NCI-H2107 treated with DMSO at 0.1 percent for 48 hours (cell line): ENCODE measurements at regions not wholly inside any gene's neighbourhood (a gene's known extent, or its start where the extent isn't known, plus 50 kb on each side); places are given as distances from the start of the nearest gene placed in this dataset.
A peak's percentile ranks its signal among the peaks of the same experiment; 100 is the strongest.

Source experiments
- DNase-seq: peaks from one replicate; lab custom pipeline; 2025; ENCODE audit not compliant: unreplicated experiment; lab: John Stamatoyannopoulos, UW

DNA sequence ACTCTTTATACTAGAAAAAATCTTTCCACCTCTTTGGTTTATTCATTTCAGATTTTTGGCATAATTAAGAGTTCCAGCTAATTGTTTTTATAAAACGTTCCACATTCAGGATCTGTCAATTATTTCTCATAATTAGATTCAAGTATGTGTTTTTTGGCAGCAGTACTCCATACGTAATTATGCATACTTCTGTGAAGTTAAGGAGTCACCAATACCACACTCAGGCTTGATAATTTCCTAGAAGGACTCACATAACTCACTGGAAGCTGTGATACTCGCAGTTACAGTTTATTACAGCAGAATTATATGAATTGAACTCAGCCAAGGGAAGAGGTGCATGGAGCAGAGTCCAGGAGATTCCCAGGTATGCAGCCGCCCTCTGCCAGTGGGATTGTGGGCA is 290.5 kb upstream of the AKR1E2 start:
- DNase-seq: no peak

DNA sequence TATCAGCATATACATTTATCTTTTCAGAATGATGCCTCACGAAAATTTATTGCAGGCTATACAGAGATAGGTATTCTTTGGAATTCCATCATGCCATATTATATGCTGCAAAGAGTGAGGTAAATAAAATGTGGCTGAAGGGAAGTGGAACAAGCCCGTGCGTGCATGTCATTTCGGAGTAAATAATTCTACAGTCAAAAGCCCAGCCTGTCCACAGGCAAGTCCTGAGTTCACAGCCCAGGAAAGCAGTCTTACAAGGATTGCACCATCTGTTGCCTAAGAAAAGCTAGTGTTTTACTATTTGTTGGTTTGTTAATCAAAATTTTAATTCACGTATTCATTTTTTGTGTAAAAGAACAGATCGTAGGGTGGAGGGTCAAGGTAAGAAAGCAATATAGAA is 292.4 kb upstream of the AKR1E2 start:
- no peak for DNase-seq

DNA sequence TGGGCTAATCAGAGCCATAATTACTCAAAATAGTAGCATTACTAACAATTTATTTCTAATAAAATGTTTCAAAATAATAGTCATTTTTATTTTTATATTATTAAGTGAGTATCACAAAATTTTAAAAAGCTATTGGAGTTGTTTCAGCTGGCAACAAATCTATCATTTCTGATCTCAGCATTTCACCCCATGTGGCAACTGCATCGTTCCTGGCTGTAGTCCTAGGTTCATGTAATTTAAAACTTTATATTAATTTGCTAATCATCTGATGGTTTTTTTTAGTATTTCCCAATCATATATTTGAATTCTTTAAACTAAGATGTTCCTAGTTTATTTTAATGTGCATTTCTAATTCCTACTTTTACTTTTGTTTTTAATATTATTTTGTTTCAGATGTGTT is 293.0 kb upstream of the AKR1E2 start:
- DNase-seq: no peak

DNA sequence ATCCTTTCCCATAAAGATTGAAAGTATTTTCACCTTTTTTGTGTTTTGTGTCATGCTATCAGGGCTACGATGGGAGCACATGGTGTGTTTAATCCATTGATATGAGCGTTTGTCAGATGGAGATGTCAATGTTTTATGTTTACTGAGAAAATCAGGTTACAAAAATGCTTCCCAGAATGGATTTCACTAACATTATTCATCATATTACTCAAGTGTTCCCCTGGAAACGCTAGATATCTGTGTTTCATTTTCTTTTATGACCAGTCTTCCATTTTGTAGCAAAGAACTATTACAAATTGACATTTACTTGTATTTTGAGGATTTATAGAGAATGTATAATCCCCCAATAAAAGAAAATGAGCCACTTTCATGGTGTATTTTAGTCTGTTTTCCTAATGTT is 293.5 kb upstream of the AKR1E2 start:
- no peak for DNase-seq

DNA sequence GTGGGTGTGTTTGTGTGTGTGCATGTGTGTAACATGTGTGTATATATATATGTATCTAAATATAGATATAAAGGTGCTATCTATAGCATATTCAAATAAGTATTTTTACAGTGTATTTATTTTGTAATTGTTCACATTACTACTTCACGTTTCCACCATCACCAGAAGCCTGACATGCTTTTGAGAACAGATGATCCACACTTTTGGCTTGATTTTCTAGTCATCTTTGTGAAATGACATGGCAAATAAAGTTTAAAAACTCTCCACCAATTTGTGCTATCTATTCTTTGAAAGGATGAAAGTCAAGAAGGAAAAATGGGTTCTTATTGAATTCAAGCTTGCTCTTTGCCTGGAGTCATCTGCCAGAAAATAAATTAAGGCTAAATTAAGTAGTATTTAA is 294.0 kb upstream of the AKR1E2 start:
- no peak for DNase-seq

DNA sequence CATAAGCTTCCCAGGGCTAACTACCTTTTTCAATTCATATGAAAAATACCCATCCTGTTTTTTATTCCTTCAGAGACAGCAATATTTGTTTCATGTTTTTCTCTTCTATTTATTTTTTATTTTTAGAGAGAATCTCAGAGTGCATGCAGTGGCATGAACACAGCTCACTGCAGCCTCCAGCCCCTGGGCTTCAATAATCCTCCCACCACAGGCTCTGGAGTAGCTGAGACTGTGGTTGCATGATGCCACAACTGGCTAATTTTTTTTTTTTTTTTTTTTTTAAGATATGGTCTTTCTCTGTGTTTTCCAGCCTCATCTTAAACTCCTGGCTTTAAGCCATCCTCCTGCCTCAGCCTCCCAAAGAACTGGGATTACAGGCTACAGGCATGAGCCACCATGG is 296.7 kb upstream of the AKR1E2 start:
- DNase-seq: no peak

DNA sequence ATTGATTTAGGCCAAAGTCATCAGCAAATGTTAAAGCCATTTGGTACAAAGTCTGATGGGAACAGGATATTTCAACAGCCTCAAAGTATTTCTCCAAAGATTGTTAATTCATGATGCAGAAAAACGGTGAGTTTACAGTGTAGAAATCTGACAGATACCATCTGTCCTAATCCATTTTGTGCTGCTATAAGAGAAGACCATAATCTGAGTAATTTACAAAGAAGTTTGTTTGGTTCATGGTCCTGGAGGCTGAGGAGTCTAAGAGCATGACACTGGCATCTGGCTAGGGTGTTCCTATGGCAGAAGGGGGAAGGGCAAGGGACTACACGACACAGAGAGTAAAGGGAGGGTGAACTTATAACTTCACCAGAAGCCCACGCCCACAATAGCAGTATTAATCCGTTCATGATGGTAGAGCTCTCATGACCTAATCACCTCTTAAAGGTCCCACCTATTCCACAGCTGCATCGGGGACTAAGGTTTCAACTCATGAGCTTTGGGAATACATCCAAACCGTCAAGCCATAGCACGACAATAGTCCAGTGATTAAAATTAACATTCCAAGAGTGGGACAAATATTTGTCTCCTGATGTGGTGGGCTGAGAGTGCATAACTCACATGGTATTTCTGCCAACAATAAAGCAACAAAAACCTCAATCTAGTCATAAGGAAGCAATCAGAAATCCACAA is 298.6 kb upstream of the AKR1E2 start:
- no peak for DNase-seq

DNA sequence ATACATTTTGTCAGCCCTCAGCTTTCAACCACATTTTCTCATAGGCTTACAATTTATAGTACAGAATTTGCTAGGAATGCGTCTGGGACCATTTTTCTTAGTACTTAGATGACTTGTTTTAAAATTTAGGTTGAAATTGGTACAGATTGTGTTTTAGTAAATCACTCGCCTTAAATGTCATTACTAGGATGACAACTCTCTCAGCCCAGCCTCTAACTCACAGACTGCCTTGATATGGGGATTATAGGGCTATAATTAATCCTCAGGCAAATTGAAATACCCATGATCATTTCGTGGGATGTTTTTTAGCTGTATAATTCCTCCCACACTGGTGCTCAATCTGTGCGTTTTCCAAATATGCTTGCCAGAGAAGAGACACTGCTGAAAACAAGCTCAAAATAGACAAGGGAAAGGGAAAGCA is 299.7 kb upstream of the AKR1E2 start:
- no peak for DNase-seq

DNA sequence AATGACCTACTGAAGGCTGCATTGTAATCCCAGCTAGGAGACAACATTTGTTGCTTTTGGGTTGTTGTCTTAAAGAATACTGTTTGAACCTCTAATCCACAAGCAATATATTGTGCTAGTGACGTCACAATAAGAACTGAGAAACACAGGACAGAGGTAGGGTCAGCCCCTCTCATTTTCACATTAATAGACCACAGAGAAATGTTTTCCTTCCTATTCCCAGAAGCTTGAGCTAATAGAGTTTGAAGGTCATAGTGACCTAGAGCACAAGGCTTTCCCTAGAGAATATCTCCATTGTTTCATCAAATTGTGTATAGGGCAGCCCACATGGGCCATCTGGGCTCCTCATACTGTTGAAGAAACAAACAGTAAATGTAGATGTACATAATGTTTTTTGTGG is 300.9 kb upstream of the AKR1E2 start:
- no peak for DNase-seq

DNA sequence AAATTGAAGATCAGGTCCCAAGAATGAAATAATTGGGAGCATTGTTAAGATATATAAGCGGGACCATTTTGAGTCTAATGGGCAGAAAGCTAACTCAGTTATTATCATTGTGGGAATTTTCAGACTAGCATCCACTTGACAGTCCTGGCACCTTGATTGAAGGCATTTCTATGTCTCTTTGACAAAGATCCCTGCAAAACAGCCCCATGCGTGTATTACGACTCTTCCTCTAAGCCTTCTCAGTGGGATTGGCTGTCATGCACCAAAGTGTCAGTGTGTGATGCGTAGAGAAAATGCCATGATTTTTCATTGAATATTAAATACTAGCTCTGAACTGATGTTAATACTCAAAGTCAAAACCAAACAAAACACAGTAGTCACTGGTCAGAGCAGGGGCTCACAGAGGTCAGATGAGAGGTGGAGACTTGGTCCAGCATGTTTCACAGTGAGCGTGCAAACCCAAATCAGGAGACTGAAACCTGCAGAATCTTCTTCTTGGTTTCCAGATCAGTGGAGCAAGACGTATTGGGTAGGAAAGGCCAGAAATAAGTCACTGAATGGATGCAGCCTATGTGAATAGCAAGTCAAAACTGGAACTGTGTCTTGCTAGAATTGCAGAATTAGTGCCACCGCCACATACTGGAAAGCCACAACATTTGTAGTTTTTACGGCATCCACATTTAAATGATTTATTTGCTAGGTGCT is 303.6 kb upstream of the AKR1E2 start:
- DNase-seq: no peak

DNA sequence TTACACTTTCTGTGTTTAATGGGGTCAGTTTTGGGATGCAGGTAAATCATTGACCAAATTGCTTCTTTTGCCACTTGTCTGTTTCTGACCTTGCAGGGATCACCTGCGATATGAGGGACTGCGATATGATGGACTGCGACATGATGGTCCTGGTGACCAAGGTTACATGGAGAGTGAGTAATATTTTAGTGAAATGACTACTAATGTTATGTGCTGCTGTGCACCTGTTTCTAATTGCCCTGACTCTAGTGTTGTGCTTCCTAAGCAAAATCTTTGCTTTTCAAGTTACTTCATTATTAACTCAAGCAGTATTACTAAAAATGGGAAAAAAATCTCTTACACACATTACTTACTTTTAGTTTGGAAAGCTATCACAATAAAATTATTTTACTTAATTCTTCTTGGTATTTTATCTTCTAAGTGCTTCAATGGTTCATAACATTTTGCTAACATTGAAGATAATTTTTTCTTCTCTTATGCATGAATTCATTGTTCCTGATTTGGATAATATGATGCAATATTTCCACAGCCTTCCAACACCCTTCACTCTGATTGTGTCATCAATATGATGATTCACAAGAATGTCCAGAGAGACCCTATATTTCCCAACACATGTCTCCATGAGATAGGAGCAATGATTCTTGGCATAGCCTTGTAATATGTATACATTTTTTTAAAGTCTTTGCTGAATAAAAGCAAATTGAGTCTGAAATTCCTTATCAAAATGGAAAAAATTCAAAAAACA is 306.2 kb upstream of the AKR1E2 start:
- DNase-seq: no peak

DNA sequence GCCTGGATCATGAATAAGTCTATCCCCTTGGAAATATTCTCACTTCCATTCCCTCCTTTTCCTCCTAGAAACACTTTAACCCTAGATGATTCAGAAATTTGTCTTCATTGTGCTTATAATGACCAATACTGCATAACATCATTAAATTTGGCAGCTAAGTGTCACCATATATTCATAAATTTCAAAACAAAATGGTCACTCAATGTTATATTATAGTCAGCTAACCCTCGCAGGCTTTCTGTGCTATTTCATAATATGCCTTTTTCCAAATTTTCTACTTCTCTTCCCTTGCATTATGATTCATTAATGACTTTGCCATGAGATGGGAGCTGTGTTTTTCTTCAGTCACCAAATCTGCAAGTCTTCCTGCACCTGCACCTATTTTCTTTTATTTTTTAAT is 308.3 kb upstream of the AKR1E2 start:
- no peak for DNase-seq

DNA sequence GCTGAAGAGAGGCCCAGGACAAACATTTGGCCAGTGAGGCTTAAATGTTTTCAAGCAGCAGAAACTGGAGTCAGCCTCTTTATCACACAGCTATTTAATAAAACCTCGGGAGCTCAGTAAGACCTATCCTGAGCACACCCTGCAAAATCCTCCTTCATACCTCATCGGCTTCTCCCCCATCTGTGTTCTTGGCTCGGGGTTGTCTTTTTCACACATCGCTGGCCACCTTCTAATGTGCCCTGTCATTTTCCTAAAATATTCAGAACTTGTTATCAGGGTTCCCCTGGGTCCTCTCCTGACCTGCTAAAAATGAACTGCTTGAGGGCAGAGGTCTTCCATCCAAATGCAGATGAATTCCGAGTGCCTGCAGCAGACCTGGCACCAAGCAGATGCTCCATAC is 310.3 kb upstream of the AKR1E2 start:
- no peak for DNase-seq

DNA sequence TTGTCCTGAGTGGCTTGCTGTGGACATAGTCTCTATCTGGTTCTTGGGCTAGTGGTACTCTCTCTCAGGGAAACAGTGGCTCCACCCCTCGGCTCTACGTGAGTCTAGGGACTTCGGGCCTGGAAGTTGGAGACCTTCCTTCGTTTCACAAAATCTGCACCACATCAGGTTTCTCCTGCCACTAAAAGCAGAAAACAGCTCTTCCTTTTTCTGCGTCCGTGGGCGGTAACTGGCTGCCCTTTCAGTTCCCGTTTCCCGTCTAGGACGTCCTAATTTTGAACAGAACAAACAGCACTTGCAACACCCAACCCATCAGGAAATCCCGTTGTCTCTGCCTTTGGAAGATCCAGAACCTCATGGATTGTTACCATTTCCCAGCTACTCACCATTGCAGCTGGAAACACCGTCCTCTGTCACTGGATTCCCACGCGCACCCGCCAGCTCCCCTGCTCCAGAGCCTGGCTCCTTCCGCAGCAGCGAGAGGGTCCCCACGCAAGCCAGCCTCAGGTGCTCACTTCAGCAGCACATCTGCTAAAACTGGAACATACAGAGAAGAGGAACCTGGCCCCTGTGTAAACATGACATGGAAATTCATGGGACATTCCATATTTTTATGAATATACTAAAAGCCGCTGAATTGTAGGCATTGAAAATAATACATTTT is 311.4 kb upstream of the AKR1E2 start:
- DNase-seq: no peak

DNA sequence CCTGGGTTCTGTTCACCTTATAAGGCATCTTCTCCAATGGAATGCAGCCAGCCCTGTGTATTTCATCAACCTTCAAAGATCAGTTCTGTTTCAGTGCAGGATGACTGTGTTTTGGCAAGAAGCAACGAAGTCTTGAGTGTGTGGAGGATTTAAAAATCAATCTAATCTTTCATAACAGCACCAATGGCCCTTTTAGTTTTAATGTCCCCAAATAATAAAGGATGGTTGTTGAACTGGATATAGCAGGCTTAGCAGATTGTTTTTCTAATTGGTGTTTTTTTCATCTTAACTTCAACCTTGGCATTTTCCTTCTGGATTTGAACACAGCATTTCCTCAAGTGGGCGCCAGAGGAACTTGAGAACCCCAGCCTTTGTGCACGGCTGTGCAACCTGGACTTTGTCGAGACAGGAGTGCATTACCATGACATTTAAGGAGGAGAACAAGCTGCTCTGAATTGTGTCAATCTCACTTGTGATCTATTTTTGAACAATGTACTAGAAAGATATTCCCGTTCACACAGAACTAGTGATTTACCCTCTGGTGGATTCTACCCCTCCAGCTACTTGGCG is 313.3 kb upstream of the AKR1E2 start:
- peak; percentile 3 for DNase-seq

DNA sequence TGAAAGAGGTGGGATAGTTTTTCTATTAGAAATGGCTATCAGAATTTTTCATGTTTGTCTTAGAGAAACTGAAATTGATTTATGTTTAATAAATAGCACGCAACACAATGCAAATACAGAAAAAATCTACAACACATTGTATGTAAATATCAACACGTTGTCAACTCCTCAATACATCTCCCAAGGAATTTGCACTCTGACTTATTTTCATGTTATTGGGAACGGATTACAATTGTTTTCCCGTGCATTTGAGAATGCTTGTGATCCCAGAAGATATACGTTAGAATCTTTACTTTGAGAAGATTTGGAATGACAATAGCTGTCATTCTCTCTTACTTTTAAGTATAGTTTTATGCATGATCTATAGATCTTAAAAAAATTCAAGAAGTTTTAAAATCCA is 313.8 kb upstream of the AKR1E2 start:
- no peak for DNase-seq

DNA sequence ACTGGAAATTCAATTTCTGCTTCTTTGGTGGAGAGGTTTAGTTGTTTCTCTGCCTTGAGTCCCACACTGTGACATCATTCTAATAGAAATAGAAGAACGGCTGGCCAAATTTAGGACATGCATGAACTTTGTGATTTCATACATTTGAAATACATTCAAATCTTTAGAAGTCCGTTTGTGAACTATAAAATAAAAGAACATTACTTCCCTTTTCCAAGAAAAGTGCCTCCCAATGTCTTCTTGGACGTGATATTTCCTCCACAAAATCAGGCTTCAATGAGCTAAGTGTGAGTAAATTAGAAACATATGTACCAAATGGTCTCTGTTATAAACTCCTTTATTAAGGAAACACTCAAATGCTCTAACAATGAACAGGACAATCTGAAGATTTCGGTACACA is 314.5 kb upstream of the AKR1E2 start:
- DNase-seq: no peak

DNA sequence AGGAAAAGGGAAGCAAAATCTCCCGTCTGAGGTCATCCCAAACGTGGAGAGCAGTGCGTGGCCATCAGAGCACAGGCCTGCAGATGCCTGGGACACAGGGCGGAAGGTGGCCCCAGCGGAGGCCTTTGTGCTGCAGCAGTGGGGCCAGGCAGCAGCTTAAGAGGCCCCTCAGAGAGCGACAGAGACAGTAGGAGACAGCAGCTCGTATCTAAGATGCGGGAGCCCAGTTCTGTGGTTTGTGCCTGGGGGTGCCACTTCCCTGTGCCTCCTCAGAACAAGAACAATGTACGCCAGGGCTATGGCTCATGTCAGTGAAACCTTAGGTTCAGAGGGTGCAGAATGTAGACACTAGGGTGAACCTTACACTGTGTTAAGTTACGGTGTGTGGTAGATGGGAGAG is 316.6 kb upstream of the AKR1E2 start:
- no peak for DNase-seq

DNA sequence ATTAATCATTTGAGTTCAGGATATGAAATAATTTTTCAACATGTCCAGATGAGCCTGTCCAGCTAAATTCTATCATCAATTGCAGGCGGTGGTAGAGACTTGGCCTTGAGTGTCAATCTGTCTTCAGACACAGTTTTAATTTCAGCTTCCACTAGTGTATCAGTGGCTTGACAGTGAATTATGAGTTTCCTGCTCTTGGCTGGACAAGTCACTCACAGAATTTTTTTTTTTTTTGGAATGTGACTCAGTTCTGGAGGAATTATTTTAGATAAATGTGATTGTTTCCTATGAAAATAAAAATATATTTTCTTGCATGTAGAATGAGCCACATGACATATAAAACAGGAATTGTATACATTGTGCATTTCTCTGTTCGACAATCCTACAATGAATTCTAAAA is 319.9 kb upstream of the AKR1E2 start:
- DNase-seq: no peak

DNA sequence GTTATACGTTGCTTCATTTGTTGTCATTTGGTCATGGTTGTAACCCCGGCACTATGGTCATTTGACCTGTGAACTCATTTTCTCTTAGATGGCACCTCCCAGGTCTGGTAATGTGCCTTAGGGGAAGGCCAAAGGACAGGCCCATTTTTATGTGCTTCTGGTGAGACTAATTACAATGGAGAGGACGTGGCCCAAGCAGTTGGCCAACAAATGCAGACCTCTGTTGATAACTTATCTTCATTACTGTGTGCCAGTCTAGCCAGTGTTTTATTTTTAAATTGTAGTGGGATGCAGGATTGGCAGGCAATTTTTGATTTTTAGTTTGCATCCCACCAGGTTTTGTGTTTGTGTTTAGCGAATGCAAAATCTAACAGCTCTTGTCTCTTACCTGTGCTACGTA is 321.5 kb upstream of the AKR1E2 start:
- DNase-seq: no peak

DNA sequence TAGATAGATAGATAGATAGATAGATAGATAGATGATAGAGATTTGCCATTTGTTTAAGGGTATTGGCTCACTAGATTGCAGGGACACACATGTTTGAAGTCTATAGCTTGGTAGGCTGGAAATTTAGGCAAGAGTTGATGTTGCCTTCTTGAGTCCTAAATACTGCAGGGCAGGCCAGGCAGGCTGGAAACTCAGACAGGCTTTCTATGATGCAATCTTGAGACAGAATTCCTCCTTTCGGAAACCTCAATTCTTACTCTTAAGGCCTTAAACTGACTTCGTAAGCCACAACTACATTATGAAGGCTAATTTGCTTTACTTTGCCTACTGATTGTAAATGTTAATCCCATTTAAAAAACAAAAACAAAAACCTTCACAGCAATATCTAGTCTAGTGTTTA is 322.9 kb upstream of the AKR1E2 start:
- no peak for DNase-seq
